Vagina (tissue), 2 donors: ENCODE measurements at regions not wholly inside any gene's neighbourhood (a gene's known extent, or its start where the extent isn't known, plus 50 kb on each side); places are given as distances from the start of the nearest gene placed in this dataset.

ENCODE experiments used
- CTCF ChIP-seq, 3 experiments: fragments of 450-650 bp in 2 of 3; fragments of 200-600 bp in 1 of 3; sonication (generic) in 1 of 3; IDR thresholded peaks; one replicate each; pipeline ENCODE4 v1.5.1; 2017 to 2019; ENCODE audit warnings: antibody characterized with exemption in 3 of 3, mild to moderate bottlenecking in 2 of 3, moderate library complexity in 2 of 3
- POLR2A ChIP-seq, 2 donors: fragments of 450-650 bp; IDR thresholded peaks; one replicate each; pipeline ENCODE4 v1.6.1; 2017; ENCODE audit warnings: antibody characterized with exemption in 2 of 2, mild to moderate bottlenecking in 2 of 2, moderate library complexity in 2 of 2
- POLR2AphosphoS5 ChIP-seq, 2 donors: sonication (generic); formaldehyde crosslinking; IDR thresholded peaks; one replicate each; pipeline ENCODE4 v1.9.0; 2017; ENCODE audit warnings: antibody characterized with exemption in 2 of 2, mild to moderate bottlenecking in 2 of 2, low read depth in 1 of 2; ENCODE audit not compliant: insufficient read depth in 1 of 2

DNA sequence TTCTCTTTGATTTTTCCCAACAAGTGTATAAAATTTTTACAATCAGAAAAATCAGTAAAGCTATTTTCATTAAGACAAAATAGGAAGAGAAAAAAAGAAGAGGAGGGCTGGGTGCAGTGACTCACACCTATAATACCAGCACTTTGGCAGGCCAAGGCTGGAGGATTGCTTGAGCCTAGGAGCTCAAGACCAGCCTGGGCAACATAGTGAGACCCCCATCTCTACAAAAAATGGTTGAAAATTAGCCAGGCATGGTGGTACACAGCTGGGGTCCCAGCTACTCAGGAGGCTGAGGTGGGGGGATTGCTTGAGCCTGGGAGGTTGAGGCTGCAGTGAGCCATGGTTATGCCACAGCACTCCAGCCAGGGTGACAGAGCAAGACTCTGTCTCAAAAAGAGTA lies 172.3 kb downstream of the AKR1D1 start:
- TF ChIP-seq POLR2A (IDR thresholded peaks at IDR 0.05) (no peak), POLR2AphosphoS5 (IDR thresholded peaks at IDR 0.05; ENCODE audit: insufficient read depth in 1 of 2, low read depth in 1 of 2) (no peak), CTCF (IDR thresholded peaks at IDR 0.05) (no peak)
